Pancreas (tissue), 10 donors: ENCODE measurements at regions not wholly inside any gene's neighbourhood (a gene's known extent, or its start where the extent isn't known, plus 50 kb on each side); places are given as distances from the start of the nearest gene placed in this dataset.

ENCODE experiments used
- ATAC-seq, 4 donors: fragments of 200-7000 bp; cut with Tn5 transposase; one replicate each; pipeline versions ENCODE4 v1.8.0 to v1.9.1; 2020; ENCODE audit warnings: mild to moderate bottlenecking in 4 of 4, moderate library complexity in 4 of 4
- DNase-seq, 6 donors: peaks; one replicate each; pipeline ENCODE4 v3.0.0-alpha.2; 2020
- FAIRE-seq: peaks from 2 replicates; lab custom pipeline; 2012; peaks lifted over from hg19 to GRCh38; lab: Jason Lieb, UNC
- H3K27ac ChIP-seq, 4 donors: fragments of 200-600 bp; sonication (generic); 1 replicate in 3 of 4; 2 replicates in 1 of 4; pipeline versions ENCODE4 v1.5.0 to v1.8.0; 2020
- H3K27me3 ChIP-seq, 4 donors: fragments of 200-600 bp; one replicate each; pipeline ENCODE4 v1.8.0; 2021
- H3K36me3 ChIP-seq, 3 donors: fragments of 200-600 bp; sonication (generic) in 1 of 3; one replicate each; pipeline versions ENCODE4 v1.5.0 to v1.8.0; 2020 to 2021
- H3K4me1 ChIP-seq, 3 donors: fragments of 200-600 bp; one replicate each; pipeline ENCODE4 v1.8.0; 2021
- H3K4me3 ChIP-seq, 4 donors: fragments of 200-600 bp; sonication (generic) in 2 of 4; one replicate each; pipeline versions ENCODE4 v1.5.0 to v1.8.0; 2020 to 2021
- H3K9me3 ChIP-seq, 4 donors: fragments of 200-600 bp; one replicate each; pipeline ENCODE4 v1.8.0; 2021
- WGBS, 2 donors: extraction: QIAGEN DNeasy Blood & Tissue Kit; methylation state at CpG; one replicate each; pipeline ENCODE4 v1.1.7; 2013; 5-methylcytosine and 5-hydroxymethylcytosine counted together
- intact Hi-C, 3 donors: fragments of 100-400 bp; cut with DNase I; formaldehyde crosslinking; loops; one replicate each; pipeline versions ENCODE4 v1.11.1 to v1.14.2; 2022
- TF ChIP-seq, protein P1 (sequence below), 4 donors: fragments of 200-600 bp; sonication (generic) in 3 of 4; IDR thresholded peaks; one replicate each; pipeline versions ENCODE4 v1.5.0 to v1.8.0; 2021; ENCODE audit warnings: antibody characterized with exemption in 4 of 4
- donor health status: healthy with polysubstance abuse.
- donor health status: DM: no; HTN: no; CAD: no; lungs with moderate emphysema.
- donor health status: DM: no; HTN: no; CAD: no.
- donor health status: control.
- donor health status: control.
- donor health status: Bipolar disorder and iron deficiency.
- donor health status: DM: yes; HTN: yes; CAD: no.
- donor health status: DM: no; HTN: no; CAD: no.
- donor health status: DM: no; HTN: no; CAD: no.
- donor health status: DM: yes; HTN: yes; CAD: no.

- Histone ChIP-seq H3K27ac (no peak overlapping the region), H3K27me3 (no peaks in the 10 kb centered on the region), H3K4me3 (no peak overlapping the region), H3K36me3 (peaks cover 0 to 3% (median 0%) of the 10 kb centered on the region in 3 donors), H3K9me3 (no peaks in the 10 kb centered on the region), H3K4me1 (no peaks in the 10 kb centered on the region)
- 59 to 90% methylated on average over 1 of the region's 1 CpG for WGBS, 2 donors
- no peak for FAIRE-seq
- intact Hi-C loops, result no loop called here
- TF ChIP-seq, protein P1, sequence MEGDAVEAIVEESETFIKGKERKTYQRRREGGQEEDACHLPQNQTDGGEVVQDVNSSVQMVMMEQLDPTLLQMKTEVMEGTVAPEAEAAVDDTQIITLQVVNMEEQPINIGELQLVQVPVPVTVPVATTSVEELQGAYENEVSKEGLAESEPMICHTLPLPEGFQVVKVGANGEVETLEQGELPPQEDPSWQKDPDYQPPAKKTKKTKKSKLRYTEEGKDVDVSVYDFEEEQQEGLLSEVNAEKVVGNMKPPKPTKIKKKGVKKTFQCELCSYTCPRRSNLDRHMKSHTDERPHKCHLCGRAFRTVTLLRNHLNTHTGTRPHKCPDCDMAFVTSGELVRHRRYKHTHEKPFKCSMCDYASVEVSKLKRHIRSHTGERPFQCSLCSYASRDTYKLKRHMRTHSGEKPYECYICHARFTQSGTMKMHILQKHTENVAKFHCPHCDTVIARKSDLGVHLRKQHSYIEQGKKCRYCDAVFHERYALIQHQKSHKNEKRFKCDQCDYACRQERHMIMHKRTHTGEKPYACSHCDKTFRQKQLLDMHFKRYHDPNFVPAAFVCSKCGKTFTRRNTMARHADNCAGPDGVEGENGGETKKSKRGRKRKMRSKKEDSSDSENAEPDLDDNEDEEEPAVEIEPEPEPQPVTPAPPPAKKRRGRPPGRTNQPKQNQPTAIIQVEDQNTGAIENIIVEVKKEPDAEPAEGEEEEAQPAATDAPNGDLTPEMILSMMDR (IDR thresholded peaks at IDR 0.05), result no peak
- ATAC-seq, result no peak
- no peak for DNase-seq
Measured at GRCh38 chr4:127000110-127000509, 632.6 kb upstream of the INTU start.

GRCh38 chr4:127000846-127001245 lies 631.9 kb upstream of the INTU start:
- intact Hi-C loops, result no loop called here
- H3K9me3 ChIP-seq, result no peaks in the 10 kb centered on the region
- WGBS, 2 donors, result 77 to 81% methylated on average over 2 of the region's 2 CpGs
- no peaks in the 10 kb centered on the region for H3K27me3 ChIP-seq
- TF ChIP-seq, protein P1 (IDR thresholded peaks at IDR 0.05), result no peak
- no peak for FAIRE-seq
- peaks cover 0 to 3% (median 0%) of the 10 kb centered on the region in 3 donors for H3K36me3 ChIP-seq
- H3K4me1 ChIP-seq, result no peaks in the 10 kb centered on the region
- no peak overlapping the region for H3K27ac ChIP-seq
- ATAC-seq, result no peak
- no peak for DNase-seq
- no peak overlapping the region for H3K4me3 ChIP-seq

GRCh38 chr4:127001933-127002332 lies 630.8 kb upstream of the INTU start:
- 53 to 56% methylated on average over 2 of the region's 2 CpGs for WGBS, 2 donors
- intact Hi-C loops, result no loop called here
- no peaks in the 10 kb centered on the region for H3K27me3 ChIP-seq
- no peak for DNase-seq
- no peak for FAIRE-seq
- no peak for ATAC-seq
- no peak overlapping the region for H3K4me3 ChIP-seq
- H3K9me3 ChIP-seq, result no peaks in the 10 kb centered on the region
- TF ChIP-seq, protein P1 (IDR thresholded peaks at IDR 0.05), result no peak
- no peaks in the 10 kb centered on the region for H3K4me1 ChIP-seq
- peaks cover 0 to 3% (median 0%) of the 10 kb centered on the region in 3 donors for H3K36me3 ChIP-seq
- H3K27ac ChIP-seq, result no peak overlapping the region

GRCh38 chr4:127006446-127006877 lies 626.3 kb upstream of the INTU start:
- Histone ChIP-seq H3K36me3 (no peaks in the 10 kb centered on the region), H3K27ac (no peak overlapping the region), H3K27me3 (no peaks in the 10 kb centered on the region), H3K9me3 (no peaks in the 10 kb centered on the region), H3K4me3 (no peak overlapping the region), H3K4me1 (no peaks in the 10 kb centered on the region)
- DNase-seq, result no peak
- FAIRE-seq, result no peak
- TF ChIP-seq, protein P1 (IDR thresholded peaks at IDR 0.05), result no peak
- intact Hi-C loops, result no loop called here
- ATAC-seq, result no peak

DNA sequence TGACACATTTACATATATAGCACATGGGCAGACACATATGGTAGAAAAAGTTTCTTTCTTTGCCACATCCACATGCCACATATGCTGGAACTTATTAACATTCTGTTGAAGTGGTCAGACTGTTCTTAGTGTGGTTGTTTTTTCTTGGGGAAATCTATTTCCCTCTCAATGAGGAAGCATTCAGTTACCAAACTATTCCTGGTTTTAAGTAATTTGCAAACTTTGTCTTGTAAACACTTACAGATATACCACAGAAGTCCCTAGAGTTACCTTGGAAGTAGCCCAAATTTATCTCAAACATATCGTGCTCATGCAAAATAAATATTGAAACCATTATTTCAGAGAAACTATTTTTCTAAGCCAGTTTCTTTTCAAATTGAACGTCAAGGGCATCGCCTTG lies 625.5 kb upstream of the INTU start:
- TF ChIP-seq, protein P1 (IDR thresholded peaks at IDR 0.05), result no peak
- WGBS, 2 donors, result 59 to 73% methylated on average over 3 of the region's 3 CpGs
- ATAC-seq, result no peak
- Histone ChIP-seq H3K36me3 (no peaks in the 10 kb centered on the region), H3K9me3 (no peaks in the 10 kb centered on the region), H3K27ac (no peak overlapping the region), H3K4me1 (no peaks in the 10 kb centered on the region), H3K27me3 (no peaks in the 10 kb centered on the region), H3K4me3 (no peak overlapping the region)
- intact Hi-C loops, result no loop called here
- DNase-seq, result no peak
- FAIRE-seq, result no peak
